Prostate gland (tissue), 2 donors: ENCODE measurements at regions not wholly inside any gene's neighbourhood (a gene's known extent, or its start where the extent isn't known, plus 50 kb on each side); places are given as distances from the start of the nearest gene placed in this dataset.

Source experiments
- CTCF ChIP-seq, 4 experiments: fragments of 200-600 bp in 2 of 4; fragments of 450-650 bp in 2 of 4; sonication (generic) in 2 of 4; IDR thresholded peaks; 1 replicate in 3 of 4; 2 replicates in 1 of 4; pipeline ENCODE4 v1.5.1; 2016 to 2019; ENCODE audit warnings: antibody characterized with exemption in 4 of 4, mild to moderate bottlenecking in 2 of 4, moderate library complexity in 2 of 4
- POLR2A ChIP-seq: fragments of 450-650 bp; IDR thresholded peaks from one replicate; pipeline ENCODE4 v1.6.1; 2016; ENCODE audit warnings: antibody characterized with exemption, mild to moderate bottlenecking
- POLR2AphosphoS5 ChIP-seq: sonication (generic); formaldehyde crosslinking; IDR thresholded peaks from one replicate; pipeline ENCODE4 v1.6.1; 2017; ENCODE audit warnings: antibody characterized with exemption

GRCh38 chr4:124426279-124426678, 286.3 kb downstream of the ANKRD50 start:
- TF ChIP-seq POLR2AphosphoS5: no peak
- TF ChIP-seq POLR2A: no peak
- TF ChIP-seq CTCF (IDR thresholded peaks at IDR 0.05): no peak
